GM23338 (cell line): ENCODE measurements at regions not wholly inside any gene's neighbourhood (a gene's known extent, or its start where the extent isn't known, plus 50 kb on each side); places are given as distances from the start of the nearest gene placed in this dataset.

Experiments used
- ATAC-seq: fragments of 200-7000 bp; cut with Tn5 transposase; 3 replicates; pipeline ENCODE4 v1.9.1; 2020
- DNase-seq: peaks from one replicate; pipeline ENCODE4 v3.0.0-alpha.2; 2015; ENCODE audit warnings: low spot score
- H2AFZ ChIP-seq: fragments of 200-600 bp; sonication (generic); 2 replicates; pipeline ENCODE4 v1.8.0; 2016; ENCODE audit warnings: antibody characterized with exemption, mild to moderate bottlenecking, moderate library complexity
- H3F3A ChIP-seq: fragments of 200-600 bp; sonication (generic); replicated peaks from 2 replicates; pipeline ENCODE4 v1.8.0; 2017; ENCODE audit warnings: antibody characterized with exemption, mixed run types, low read depth
- H3K27ac ChIP-seq: fragments of 200-600 bp; sonication (generic); 2 replicates; pipeline ENCODE4 v1.6.1; 2016; ENCODE audit warnings: low read depth
- H3K27me3 ChIP-seq: fragments of 200-600 bp; sonication (generic); 2 replicates; pipeline ENCODE4 v1.8.0; 2016; ENCODE audit warnings: mild to moderate bottlenecking, mixed run types, moderate library complexity; ENCODE audit not compliant: insufficient read depth
- H3K36me3 ChIP-seq: fragments of 200-600 bp; sonication (generic); 2 replicates; pipeline ENCODE4 v1.8.0; 2016; ENCODE audit warnings: mild to moderate bottlenecking; ENCODE audit not compliant: insufficient read depth
- H3K4me1 ChIP-seq: fragments of 200-600 bp; sonication (generic); 2 replicates; pipeline ENCODE4 v1.8.0; 2016; ENCODE audit warnings: mild to moderate bottlenecking, moderate library complexity; ENCODE audit not compliant: insufficient read depth
- H3K4me2 ChIP-seq: fragments of 200-600 bp; sonication (generic); 2 replicates; pipeline ENCODE4 v1.7.1; 2017; ENCODE audit warnings: mixed run types
- H3K4me3 ChIP-seq: fragments of 200-600 bp; sonication (generic); 2 replicates; pipeline ENCODE4 v1.6.1; 2016; ENCODE audit warnings: mixed run types
- H3K79me2 ChIP-seq: fragments of 200-600 bp; sonication (generic); replicated peaks from 2 replicates; pipeline ENCODE4 v1.8.0; 2017; ENCODE audit warnings: mild to moderate bottlenecking; ENCODE audit not compliant: insufficient read depth
- H3K9me2 ChIP-seq: fragments of 200-600 bp; sonication (generic); 2 replicates; pipeline ENCODE4 v1.8.0; 2017; ENCODE audit not compliant: insufficient read depth
- H4K20me1 ChIP-seq: fragments of 200-600 bp; sonication (generic); replicated peaks from 2 replicates; pipeline ENCODE4 v1.8.0; 2017; ENCODE audit warnings: mild to moderate bottlenecking; ENCODE audit not compliant: insufficient read depth
- H3K27ac Mint-ChIP-seq: 2 replicates; pipeline ENCODE4 v1.8.0; 2020; ENCODE audit warnings: inconsistent platforms, mild to moderate bottlenecking, moderate library complexity, mixed read lengths
- H3K27me3 Mint-ChIP-seq: 3 replicates; pipeline ENCODE4 v1.8.0; 2022; ENCODE audit warnings: low read depth, mild to moderate bottlenecking, moderate library complexity, mixed read lengths, inconsistent platforms; ENCODE audit not compliant: insufficient read depth, poor library complexity
- H3K36me3 Mint-ChIP-seq: 3 replicates; pipeline ENCODE4 v1.8.0; 2021; ENCODE audit warnings: low read depth, mild to moderate bottlenecking, inconsistent platforms, moderate library complexity, mixed read lengths
- H3K4me1 Mint-ChIP-seq: 3 replicates; pipeline ENCODE4 v1.8.0; 2020; ENCODE audit warnings: mild to moderate bottlenecking, inconsistent platforms, mixed read lengths
- H3K4me3 Mint-ChIP-seq: 3 replicates; pipeline ENCODE4 v1.8.0; 2021; ENCODE audit warnings: moderate library complexity, mild to moderate bottlenecking, inconsistent platforms, mixed read lengths
- H3K9me3 Mint-ChIP-seq: 3 replicates; pipeline ENCODE4 v1.8.0; 2020; ENCODE audit warnings: moderate library complexity, mild to moderate bottlenecking, inconsistent platforms, mixed read lengths
- CREB1 ChIP-seq: fragments of 250-450 bp; sonication (Bioruptor Pico); IDR thresholded peaks from 2 replicates; pipeline ENCODE4 v1.5.0; 2020; ENCODE audit warnings: low read depth, mild to moderate bottlenecking, moderate library complexity
- JUNB ChIP-seq: IDR thresholded peaks from one replicate; pipeline ENCODE4 v1.6.1; 2016; ENCODE audit warnings: antibody characterized with exemption; ENCODE audit not compliant: unreplicated experiment
- POLR2AphosphoS5 ChIP-seq: IDR thresholded peaks from 2 replicates; pipeline ENCODE4 v1.6.1; 2016; ENCODE audit warnings: antibody characterized with exemption, low read depth
- ZNF114 ChIP-seq: fragments of 250-450 bp; sonication (Bioruptor Pico); IDR thresholded peaks from 2 replicates; pipeline ENCODE4 v1.5.0; 2020; ENCODE audit warnings: mild to moderate bottlenecking, moderate library complexity
- TF ChIP-seq, protein P1 (sequence below): fragments of 250-450 bp; sonication (Bioruptor Pico); IDR thresholded peaks from 2 replicates; pipeline ENCODE4 v1.5.0; 2020; ENCODE audit warnings: mild to moderate bottlenecking, moderate library complexity
- TF ChIP-seq, protein P2 (sequence below): IDR thresholded peaks from one replicate; pipeline ENCODE4 v1.6.1; 2018; ENCODE audit warnings: antibody characterized with exemption; ENCODE audit not compliant: unreplicated experiment

DNA sequence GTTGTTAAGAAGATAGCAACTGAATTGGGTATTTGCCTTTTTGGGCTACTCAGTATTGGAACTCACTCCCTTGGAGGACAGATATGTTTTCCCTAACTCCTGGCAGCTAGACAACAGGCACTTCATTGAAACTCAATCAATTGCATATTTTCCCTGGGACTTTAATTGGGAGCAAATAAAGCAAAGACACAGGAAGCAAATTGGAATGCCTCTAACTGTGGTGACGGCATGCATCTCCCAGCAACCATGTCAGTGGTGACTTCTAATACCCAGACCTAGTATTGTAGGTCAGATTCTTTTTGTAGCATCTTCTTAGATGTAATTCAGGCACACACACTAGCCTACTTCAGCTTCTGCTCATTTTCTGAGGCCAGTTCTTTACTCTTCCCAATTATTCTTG lies 164.2 kb upstream of the SETBP1 start:
- H3K4me1 ChIP-seq: no peaks in the 10 kb centered on the region
- H3K27me3 ChIP-seq: no peaks in the 10 kb centered on the region
- TF ChIP-seq, protein P1, sequence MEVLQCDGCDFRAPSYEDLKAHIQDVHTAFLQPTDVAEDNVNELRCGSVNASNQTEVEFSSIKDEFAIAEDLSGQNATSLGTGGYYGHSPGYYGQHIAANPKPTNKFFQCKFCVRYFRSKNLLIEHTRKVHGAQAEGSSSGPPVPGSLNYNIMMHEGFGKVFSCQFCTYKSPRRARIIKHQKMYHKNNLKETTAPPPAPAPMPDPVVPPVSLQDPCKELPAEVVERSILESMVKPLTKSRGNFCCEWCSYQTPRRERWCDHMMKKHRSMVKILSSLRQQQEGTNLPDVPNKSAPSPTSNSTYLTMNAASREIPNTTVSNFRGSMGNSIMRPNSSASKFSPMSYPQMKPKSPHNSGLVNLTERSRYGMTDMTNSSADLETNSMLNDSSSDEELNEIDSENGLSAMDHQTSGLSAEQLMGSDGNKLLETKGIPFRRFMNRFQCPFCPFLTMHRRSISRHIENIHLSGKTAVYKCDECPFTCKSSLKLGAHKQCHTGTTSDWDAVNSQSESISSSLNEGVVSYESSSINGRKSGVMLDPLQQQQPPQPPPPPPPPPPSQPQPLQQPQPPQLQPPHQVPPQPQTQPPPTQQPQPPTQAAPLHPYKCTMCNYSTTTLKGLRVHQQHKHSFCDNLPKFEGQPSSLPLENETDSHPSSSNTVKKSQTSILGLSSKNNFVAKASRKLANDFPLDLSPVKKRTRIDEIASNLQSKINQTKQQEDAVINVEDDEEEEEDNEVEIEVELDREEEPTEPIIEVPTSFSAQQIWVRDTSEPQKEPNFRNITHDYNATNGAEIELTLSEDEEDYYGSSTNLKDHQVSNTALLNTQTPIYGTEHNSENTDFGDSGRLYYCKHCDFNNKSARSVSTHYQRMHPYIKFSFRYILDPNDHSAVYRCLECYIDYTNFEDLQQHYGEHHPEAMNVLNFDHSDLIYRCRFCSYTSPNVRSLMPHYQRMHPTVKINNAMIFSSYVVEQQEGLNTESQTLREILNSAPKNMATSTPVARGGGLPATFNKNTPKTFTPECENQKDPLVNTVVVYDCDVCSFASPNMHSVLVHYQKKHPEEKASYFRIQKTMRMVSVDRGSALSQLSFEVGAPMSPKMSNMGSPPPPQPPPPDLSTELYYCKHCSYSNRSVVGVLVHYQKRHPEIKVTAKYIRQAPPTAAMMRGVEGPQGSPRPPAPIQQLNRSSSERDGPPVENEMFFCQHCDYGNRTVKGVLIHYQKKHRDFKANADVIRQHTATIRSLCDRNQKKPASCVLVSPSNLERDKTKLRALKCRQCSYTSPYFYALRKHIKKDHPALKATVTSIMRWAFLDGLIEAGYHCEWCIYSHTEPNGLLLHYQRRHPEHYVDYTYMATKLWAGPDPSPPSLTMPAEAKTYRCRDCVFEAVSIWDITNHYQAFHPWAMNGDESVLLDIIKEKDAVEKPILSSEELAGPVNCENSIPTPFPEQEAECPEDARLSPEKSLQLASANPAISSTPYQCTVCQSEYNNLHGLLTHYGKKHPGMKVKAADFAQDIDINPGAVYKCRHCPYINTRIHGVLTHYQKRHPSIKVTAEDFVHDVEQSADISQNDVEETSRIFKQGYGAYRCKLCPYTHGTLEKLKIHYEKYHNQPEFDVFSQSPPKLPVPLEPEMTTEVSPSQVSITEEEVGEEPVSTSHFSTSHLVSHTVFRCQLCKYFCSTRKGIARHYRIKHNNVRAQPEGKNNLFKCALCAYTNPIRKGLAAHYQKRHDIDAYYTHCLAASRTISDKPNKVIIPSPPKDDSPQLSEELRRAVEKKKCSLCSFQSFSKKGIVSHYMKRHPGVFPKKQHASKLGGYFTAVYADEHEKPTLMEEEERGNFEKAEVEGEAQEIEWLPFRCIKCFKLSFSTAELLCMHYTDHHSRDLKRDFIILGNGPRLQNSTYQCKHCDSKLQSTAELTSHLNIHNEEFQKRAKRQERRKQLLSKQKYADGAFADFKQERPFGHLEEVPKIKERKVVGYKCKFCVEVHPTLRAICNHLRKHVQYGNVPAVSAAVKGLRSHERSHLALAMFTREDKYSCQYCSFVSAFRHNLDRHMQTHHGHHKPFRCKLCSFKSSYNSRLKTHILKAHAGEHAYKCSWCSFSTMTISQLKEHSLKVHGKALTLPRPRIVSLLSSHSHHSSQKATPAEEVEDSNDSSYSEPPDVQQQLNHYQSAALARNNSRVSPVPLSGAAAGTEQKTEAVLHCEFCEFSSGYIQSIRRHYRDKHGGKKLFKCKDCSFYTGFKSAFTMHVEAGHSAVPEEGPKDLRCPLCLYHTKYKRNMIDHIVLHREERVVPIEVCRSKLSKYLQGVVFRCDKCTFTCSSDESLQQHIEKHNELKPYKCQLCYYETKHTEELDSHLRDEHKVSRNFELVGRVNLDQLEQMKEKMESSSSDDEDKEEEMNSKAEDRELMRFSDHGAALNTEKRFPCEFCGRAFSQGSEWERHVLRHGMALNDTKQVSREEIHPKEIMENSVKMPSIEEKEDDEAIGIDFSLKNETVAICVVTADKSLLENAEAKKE (CRISPR knock-in tag): no peak
- TF ChIP-seq ZNF114 (CRISPR knock-in tag): no peak
- TF ChIP-seq POLR2AphosphoS5: no peak
- no peak for TF ChIP-seq JUNB
- TF ChIP-seq CREB1: no peak
- TF ChIP-seq, protein P2, sequence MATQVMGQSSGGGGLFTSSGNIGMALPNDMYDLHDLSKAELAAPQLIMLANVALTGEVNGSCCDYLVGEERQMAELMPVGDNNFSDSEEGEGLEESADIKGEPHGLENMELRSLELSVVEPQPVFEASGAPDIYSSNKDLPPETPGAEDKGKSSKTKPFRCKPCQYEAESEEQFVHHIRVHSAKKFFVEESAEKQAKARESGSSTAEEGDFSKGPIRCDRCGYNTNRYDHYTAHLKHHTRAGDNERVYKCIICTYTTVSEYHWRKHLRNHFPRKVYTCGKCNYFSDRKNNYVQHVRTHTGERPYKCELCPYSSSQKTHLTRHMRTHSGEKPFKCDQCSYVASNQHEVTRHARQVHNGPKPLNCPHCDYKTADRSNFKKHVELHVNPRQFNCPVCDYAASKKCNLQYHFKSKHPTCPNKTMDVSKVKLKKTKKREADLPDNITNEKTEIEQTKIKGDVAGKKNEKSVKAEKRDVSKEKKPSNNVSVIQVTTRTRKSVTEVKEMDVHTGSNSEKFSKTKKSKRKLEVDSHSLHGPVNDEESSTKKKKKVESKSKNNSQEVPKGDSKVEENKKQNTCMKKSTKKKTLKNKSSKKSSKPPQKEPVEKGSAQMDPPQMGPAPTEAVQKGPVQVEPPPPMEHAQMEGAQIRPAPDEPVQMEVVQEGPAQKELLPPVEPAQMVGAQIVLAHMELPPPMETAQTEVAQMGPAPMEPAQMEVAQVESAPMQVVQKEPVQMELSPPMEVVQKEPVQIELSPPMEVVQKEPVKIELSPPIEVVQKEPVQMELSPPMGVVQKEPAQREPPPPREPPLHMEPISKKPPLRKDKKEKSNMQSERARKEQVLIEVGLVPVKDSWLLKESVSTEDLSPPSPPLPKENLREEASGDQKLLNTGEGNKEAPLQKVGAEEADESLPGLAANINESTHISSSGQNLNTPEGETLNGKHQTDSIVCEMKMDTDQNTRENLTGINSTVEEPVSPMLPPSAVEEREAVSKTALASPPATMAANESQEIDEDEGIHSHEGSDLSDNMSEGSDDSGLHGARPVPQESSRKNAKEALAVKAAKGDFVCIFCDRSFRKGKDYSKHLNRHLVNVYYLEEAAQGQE: no peak
- ATAC-seq: no peak
- no peaks in the 10 kb centered on the region for H3K9me3 Mint-ChIP-seq
- no peak overlapping the region for H3K4me3 ChIP-seq
- H3K4me1 Mint-ChIP-seq: peaks cover 4% of the 10 kb centered on the region; the same call in 1 of the 3 replicates
- no peak overlapping the region for H3K4me3 Mint-ChIP-seq
- H2AFZ ChIP-seq: no peak overlapping the region
- no peaks in the 10 kb centered on the region for H3K9me2 ChIP-seq
- no peaks in the 10 kb centered on the region for H3K27me3 Mint-ChIP-seq
- no peaks in the 10 kb centered on the region for H3K36me3 ChIP-seq
- H3F3A ChIP-seq: no peaks in the 10 kb centered on the region
- H4K20me1 ChIP-seq: no peaks in the 10 kb centered on the region
- H3K79me2 ChIP-seq: no peaks in the 10 kb centered on the region
- H3K27ac ChIP-seq: no peak overlapping the region
- H3K36me3 Mint-ChIP-seq: no peaks in the 10 kb centered on the region
- DNase-seq: no peak
- no peak overlapping the region for H3K27ac Mint-ChIP-seq
- no peak overlapping the region for H3K4me2 ChIP-seq
